Activated CD4-positive, alpha-beta T cell treated with anti-CD3 and anti-CD28 coated beads, Interleukin-2, amount 10 ng/mL, durations not matched to agents 7 days and 5 days (primary cell): ENCODE measurements at regions not wholly inside any gene's neighbourhood (a gene's known extent, or its start where the extent isn't known, plus 50 kb on each side); places are given as distances from the start of the nearest gene placed in this dataset.

ENCODE experiments used
- CTCF ChIA-PET: fragments of 350-600 bp; sonication (Branson Sonifier 250); formaldehyde crosslinking; loops from one replicate; lab custom pipeline; 2021; ENCODE audit warnings: antibody characterized with exemption; lab: Charles Lee
- POLR2A ChIA-PET: fragments of 350-600 bp; sonication (Branson Sonifier 250); formaldehyde crosslinking; loops from one replicate; lab custom pipeline; 2021; ENCODE audit warnings: antibody characterized with exemption; lab: Charles Lee
- DNase-seq: peaks from one replicate; pipeline ENCODE4 v3.0.0-alpha.2; 2020
- H3K27ac Mint-ChIP-seq: one replicate; pipeline ENCODE4 v1.8.0; 2021; ENCODE audit warnings: mild to moderate bottlenecking, moderate library complexity, mixed read lengths
- H3K27me3 Mint-ChIP-seq: one replicate; pipeline ENCODE4 v1.8.0; 2021; ENCODE audit warnings: mixed read lengths
- H3K36me3 Mint-ChIP-seq: one replicate; pipeline ENCODE4 v1.8.0; 2021; ENCODE audit warnings: low read depth, mixed read lengths
- H3K4me1 Mint-ChIP-seq: one replicate; pipeline ENCODE4 v1.8.0; 2021; ENCODE audit warnings: mixed read lengths
- H3K4me3 Mint-ChIP-seq: one replicate; pipeline ENCODE4 v1.8.0; 2021; ENCODE audit warnings: mild to moderate bottlenecking, moderate library complexity, mixed read lengths
- H3K9me3 Mint-ChIP-seq: one replicate; pipeline ENCODE4 v1.8.0; 2021; ENCODE audit warnings: mixed read lengths

- H3K27ac Mint-ChIP-seq: no peak overlapping the region
- DNase-seq: no peak
- no peaks in the 10 kb centered on the region for H3K36me3 Mint-ChIP-seq
- no peaks in the 10 kb centered on the region for H3K9me3 Mint-ChIP-seq
- no peak overlapping the region for H3K4me3 Mint-ChIP-seq
- CTCF ChIA-PET: no interaction called here
- H3K27me3 Mint-ChIP-seq: no peaks in the 10 kb centered on the region
- POLR2A ChIA-PET: no interaction called here
- H3K4me1 Mint-ChIP-seq: no peaks in the 10 kb centered on the region
Measured at GRCh38 chr19:30930941-30931706, 418.1 kb downstream of the TSHZ3 start.

- no peak overlapping the region for H3K4me3 Mint-ChIP-seq
- ChIA-PET POLR2A (no interaction called here), CTCF (no interaction called here)
Measured at GRCh38 chr19:30927705-30928104, 421.5 kb downstream of the TSHZ3 start.

GRCh38 chr19:30924670-30925069, 424.6 kb downstream of the TSHZ3 start:
- no peak overlapping the region for H3K27ac Mint-ChIP-seq
- ChIA-PET POLR2A (no interaction called here), CTCF (no interaction called here)
- DNase-seq: no peak
- no peaks in the 10 kb centered on the region for H3K9me3 Mint-ChIP-seq
- no peak overlapping the region for H3K4me3 Mint-ChIP-seq
- H3K36me3 Mint-ChIP-seq: no peaks in the 10 kb centered on the region
- H3K27me3 Mint-ChIP-seq: no peaks in the 10 kb centered on the region
- no peaks in the 10 kb centered on the region for H3K4me1 Mint-ChIP-seq

More at GRCh38 chr19:30927705-30928104, 421.5 kb downstream of the TSHZ3 start:
- DNase-seq: no peak
- H3K4me1 Mint-ChIP-seq: no peaks in the 10 kb centered on the region
- H3K9me3 Mint-ChIP-seq: no peaks in the 10 kb centered on the region
- H3K27me3 Mint-ChIP-seq: no peaks in the 10 kb centered on the region
- no peak overlapping the region for H3K27ac Mint-ChIP-seq
- H3K36me3 Mint-ChIP-seq: no peaks in the 10 kb centered on the region

- no peaks in the 10 kb centered on the region for H3K9me3 Mint-ChIP-seq
- H3K36me3 Mint-ChIP-seq: no peaks in the 10 kb centered on the region
- ChIA-PET CTCF (no interaction called here), POLR2A (no interaction called here)
- DNase-seq: no peak
- H3K4me3 Mint-ChIP-seq: no peak overlapping the region
- H3K27me3 Mint-ChIP-seq: no peaks in the 10 kb centered on the region
- no peaks in the 10 kb centered on the region for H3K4me1 Mint-ChIP-seq
- H3K27ac Mint-ChIP-seq: no peak overlapping the region
Measured at GRCh38 chr19:30924069-30924636, 425.1 kb downstream of the TSHZ3 start.

GRCh38 chr19:30923621-30924020, 425.6 kb downstream of the TSHZ3 start:
- Mint-ChIP-seq H3K4me1 (no peaks in the 10 kb centered on the region), H3K36me3 (no peaks in the 10 kb centered on the region), H3K27me3 (no peaks in the 10 kb centered on the region), H3K9me3 (no peaks in the 10 kb centered on the region), H3K4me3 (no peak overlapping the region), H3K27ac (no peak overlapping the region)
- no peak for DNase-seq
- ChIA-PET POLR2A (no interaction called here), CTCF (no interaction called here)

- Mint-ChIP-seq H3K9me3 (no peaks in the 10 kb centered on the region), H3K27me3 (no peaks in the 10 kb centered on the region), H3K36me3 (no peaks in the 10 kb centered on the region), H3K27ac (no peak overlapping the region), H3K4me3 (no peak overlapping the region), H3K4me1 (no peaks in the 10 kb centered on the region)
- CTCF ChIA-PET: interaction anchor here (0.7 kb wide), 1 partner anchor 114 kb away, joined by 6 read pairs; no protein-coding TSS in a partner anchor
- POLR2A ChIA-PET: no interaction called here
- DNase-seq: no peak
Measured at GRCh38 chr19:30923096-30923495, 426.1 kb downstream of the TSHZ3 start.

GRCh38 chr19:30920222-30920621, 429.0 kb downstream of the TSHZ3 start:
- ChIA-PET POLR2A (no interaction called here), CTCF (no interaction called here)
- no peaks in the 10 kb centered on the region for H3K4me1 Mint-ChIP-seq
- no peak overlapping the region for H3K4me3 Mint-ChIP-seq
- H3K27ac Mint-ChIP-seq: no peak overlapping the region
- DNase-seq: no peak
- no peaks in the 10 kb centered on the region for H3K27me3 Mint-ChIP-seq
- H3K9me3 Mint-ChIP-seq: no peaks in the 10 kb centered on the region
- no peaks in the 10 kb centered on the region for H3K36me3 Mint-ChIP-seq

- ChIA-PET POLR2A (no interaction called here), CTCF (no interaction called here)
- no peaks in the 10 kb centered on the region for H3K4me1 Mint-ChIP-seq
- H3K27me3 Mint-ChIP-seq: no peaks in the 10 kb centered on the region
- no peak overlapping the region for H3K27ac Mint-ChIP-seq
- DNase-seq: no peak
- no peaks in the 10 kb centered on the region for H3K9me3 Mint-ChIP-seq
- H3K36me3 Mint-ChIP-seq: no peaks in the 10 kb centered on the region
- H3K4me3 Mint-ChIP-seq: no peak overlapping the region
Measured at GRCh38 chr19:30919737-30920136, 429.5 kb downstream of the TSHZ3 start.

- Mint-ChIP-seq H3K4me1 (no peaks in the 10 kb centered on the region), H3K36me3 (no peaks in the 10 kb centered on the region), H3K4me3 (no peak overlapping the region), H3K27ac (no peak overlapping the region), H3K27me3 (no peaks in the 10 kb centered on the region), H3K9me3 (no peaks in the 10 kb centered on the region)
- ChIA-PET POLR2A (no interaction called here), CTCF (no interaction called here)
- DNase-seq: no peak
Measured at GRCh38 chr19:30916238-30916637, 433.0 kb downstream of the TSHZ3 start.

GRCh38 chr19:30911491-30911890, 437.7 kb downstream of the TSHZ3 start:
- no peaks in the 10 kb centered on the region for H3K36me3 Mint-ChIP-seq
- H3K27ac Mint-ChIP-seq: no peak overlapping the region
- POLR2A ChIA-PET: no interaction called here

GRCh38 chr19:30910485-30911240, 438.6 kb downstream of the TSHZ3 start:
- no peak for DNase-seq
- ChIA-PET POLR2A (no interaction called here), CTCF (no interaction called here)
- Mint-ChIP-seq H3K36me3 (no peaks in the 10 kb centered on the region), H3K27ac (no peak overlapping the region), H3K4me1 (no peaks in the 10 kb centered on the region), H3K4me3 (no peak overlapping the region), H3K27me3 (no peaks in the 10 kb centered on the region), H3K9me3 (no peaks in the 10 kb centered on the region)

More at GRCh38 chr19:30911491-30911890, 437.7 kb downstream of the TSHZ3 start:
- no peak for DNase-seq
- H3K27me3 Mint-ChIP-seq: no peaks in the 10 kb centered on the region
- H3K4me3 Mint-ChIP-seq: no peak overlapping the region
- H3K4me1 Mint-ChIP-seq: no peaks in the 10 kb centered on the region
- H3K9me3 Mint-ChIP-seq: no peaks in the 10 kb centered on the region
- CTCF ChIA-PET: no interaction called here

GRCh38 chr19:30909216-30909615, 440.0 kb downstream of the TSHZ3 start:
- DNase-seq: no peak
- Mint-ChIP-seq H3K9me3 (no peaks in the 10 kb centered on the region), H3K27ac (no peak overlapping the region), H3K36me3 (no peaks in the 10 kb centered on the region), H3K27me3 (no peaks in the 10 kb centered on the region), H3K4me3 (no peak overlapping the region), H3K4me1 (no peaks in the 10 kb centered on the region)
- ChIA-PET CTCF (interaction anchor here (0.6 kb wide), 1 partner anchor 81 kb away, joined by 5 read pairs; no protein-coding TSS in a partner anchor), POLR2A (no interaction called here)

GRCh38 chr19:30908262-30908771, 440.9 kb downstream of the TSHZ3 start:
- H3K27me3 Mint-ChIP-seq: no peaks in the 10 kb centered on the region
- H3K4me3 Mint-ChIP-seq: no peak overlapping the region
- no peaks in the 10 kb centered on the region for H3K36me3 Mint-ChIP-seq
- H3K4me1 Mint-ChIP-seq: no peaks in the 10 kb centered on the region
- no peak for DNase-seq
- H3K27ac Mint-ChIP-seq: no peak overlapping the region
- CTCF ChIA-PET: no interaction called here
- H3K9me3 Mint-ChIP-seq: no peaks in the 10 kb centered on the region
- POLR2A ChIA-PET: no interaction called here
